HEK293 (cell line): ENCODE measurements at regions not wholly inside any gene's neighbourhood (a gene's known extent, or its start where the extent isn't known, plus 50 kb on each side); places are given as distances from the start of the nearest gene placed in this dataset.
"Not testable (repeated sequence)": the region's sequence is repeated elsewhere in the genome, so short reads cannot be mapped to it uniquely, and the experiment has no call there.

Experiments
- WT1 ChIP-seq: fragments of 450-650 bp; formaldehyde crosslinking; IDR thresholded peaks from 2 replicates; pipeline ENCODE4 v1.5.1; 2016; ENCODE audit warnings: missing biosample characterization, missing genetic modification characterization
- ZBTB17 ChIP-seq: fragments of 450-650 bp; formaldehyde crosslinking; IDR thresholded peaks from 2 replicates; pipeline ENCODE4 v1.5.1; 2016; ENCODE audit warnings: missing biosample characterization, missing genetic modification characterization

GRCh38 chr17:16843511-16843910 is 128.4 kb downstream of the TNFRSF13B start:
- TF ChIP-seq ZBTB17 (tag by site-specific recombination); WT1: not testable (repeated sequence)
